Loucy (cell line): ENCODE measurements at regions not wholly inside any gene's neighbourhood (a gene's known extent, or its start where the extent isn't known, plus 50 kb on each side); places are given as distances from the start of the nearest gene placed in this dataset.

Experiments used
- CTCF ChIP-seq: fragments of 200-600 bp; sonication (generic); conservative IDR thresholded peaks from 2 replicates; pipeline ENCODE4 v1.5.1; 2014; ENCODE audit warnings: mild to moderate bottlenecking, antibody characterized with exemption, low read length
- EZH2phosphoT487 ChIP-seq: fragments of 200-600 bp; IDR thresholded peaks from 2 replicates; pipeline ENCODE4 v1.6.1; 2018; ENCODE audit warnings: antibody characterized with exemption, mild to moderate bottlenecking, moderate library complexity, borderline replicate concordance

DNA sequence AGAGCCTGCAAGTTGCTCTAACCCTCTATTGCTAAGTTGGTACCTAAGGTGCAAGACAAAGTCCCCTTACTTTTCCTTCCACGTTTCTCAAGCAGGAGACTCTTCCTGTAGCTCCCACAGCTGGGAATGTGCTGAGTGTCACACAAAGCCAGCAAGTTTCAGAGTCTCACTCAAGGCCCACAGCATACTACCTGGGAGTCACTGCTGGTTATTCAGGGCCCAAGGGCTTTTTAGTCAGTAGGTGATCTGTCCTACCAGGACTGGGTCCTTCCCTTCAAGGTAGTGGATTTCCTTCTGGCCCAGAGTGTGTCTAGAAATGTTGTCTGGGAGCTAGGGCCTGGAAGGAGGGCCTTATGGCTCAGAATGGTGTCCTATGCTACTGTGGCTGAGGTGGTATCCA is 261.9 kb upstream of the CITED2 start:
- TF ChIP-seq CTCF (no peak), EZH2phosphoT487 (no peak)
